ENCODE measurements at regions not wholly inside any gene's neighbourhood (a gene's known extent, or its start where the extent isn't known, plus 50 kb on each side); places are given as distances from the start of the nearest gene placed in this dataset.

DNA sequence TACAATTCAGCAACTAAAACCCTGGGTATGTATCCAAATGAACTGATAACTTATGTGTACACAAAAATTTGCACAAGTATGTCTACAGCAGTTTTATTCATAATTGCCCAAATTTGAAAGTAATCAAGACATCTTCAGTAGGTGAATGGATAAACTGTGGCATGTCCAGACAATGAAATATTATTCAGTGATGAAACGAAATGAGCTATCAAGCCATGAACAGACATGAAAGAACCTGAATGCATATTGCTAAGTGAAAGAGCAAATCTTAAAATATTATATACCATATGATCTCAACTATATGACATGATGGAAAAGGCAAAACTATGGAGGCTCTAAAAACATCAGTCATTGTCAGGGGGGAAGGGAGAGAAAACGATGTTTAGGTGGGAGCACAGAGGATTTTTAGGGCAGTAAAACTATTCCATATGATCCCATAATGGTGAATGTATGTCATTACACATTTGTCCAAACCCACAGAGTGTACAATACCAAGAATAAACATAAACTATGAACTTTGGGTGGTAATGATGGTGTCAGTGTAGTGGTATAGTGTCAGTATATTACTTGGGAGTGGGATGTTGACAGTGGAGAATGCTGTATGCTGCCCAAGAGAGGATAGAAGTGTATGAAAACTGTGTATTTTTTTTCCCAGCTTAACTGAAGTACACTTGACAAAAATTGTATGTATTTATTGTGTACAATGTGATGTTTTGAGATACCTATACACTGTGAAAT lies 92.8 kb upstream of the PPP2R5A start:
- H3K36me3 ChIP-seq (ENCODE audit: control insufficient read depth, insufficient read depth, low read length) = no peaks in the 10 kb centered on the region
- DNase-seq (ENCODE audit: extremely low read depth, insufficient read length) = no peak
- TF ChIP-seq, protein P1, sequence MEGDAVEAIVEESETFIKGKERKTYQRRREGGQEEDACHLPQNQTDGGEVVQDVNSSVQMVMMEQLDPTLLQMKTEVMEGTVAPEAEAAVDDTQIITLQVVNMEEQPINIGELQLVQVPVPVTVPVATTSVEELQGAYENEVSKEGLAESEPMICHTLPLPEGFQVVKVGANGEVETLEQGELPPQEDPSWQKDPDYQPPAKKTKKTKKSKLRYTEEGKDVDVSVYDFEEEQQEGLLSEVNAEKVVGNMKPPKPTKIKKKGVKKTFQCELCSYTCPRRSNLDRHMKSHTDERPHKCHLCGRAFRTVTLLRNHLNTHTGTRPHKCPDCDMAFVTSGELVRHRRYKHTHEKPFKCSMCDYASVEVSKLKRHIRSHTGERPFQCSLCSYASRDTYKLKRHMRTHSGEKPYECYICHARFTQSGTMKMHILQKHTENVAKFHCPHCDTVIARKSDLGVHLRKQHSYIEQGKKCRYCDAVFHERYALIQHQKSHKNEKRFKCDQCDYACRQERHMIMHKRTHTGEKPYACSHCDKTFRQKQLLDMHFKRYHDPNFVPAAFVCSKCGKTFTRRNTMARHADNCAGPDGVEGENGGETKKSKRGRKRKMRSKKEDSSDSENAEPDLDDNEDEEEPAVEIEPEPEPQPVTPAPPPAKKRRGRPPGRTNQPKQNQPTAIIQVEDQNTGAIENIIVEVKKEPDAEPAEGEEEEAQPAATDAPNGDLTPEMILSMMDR (IDR thresholded peaks at IDR 0.05; ENCODE audit: insufficient read depth, low read length, poor library complexity, severe bottlenecking) = no peak
- no peak overlapping the region for H3K4me3 ChIP-seq (replicated peaks; ENCODE audit: low read depth, low read length)
- H3K27me3 ChIP-seq (replicated peaks; ENCODE audit: control insufficient read depth, insufficient read depth, low read length) = no peaks in the 10 kb centered on the region

DNA sequence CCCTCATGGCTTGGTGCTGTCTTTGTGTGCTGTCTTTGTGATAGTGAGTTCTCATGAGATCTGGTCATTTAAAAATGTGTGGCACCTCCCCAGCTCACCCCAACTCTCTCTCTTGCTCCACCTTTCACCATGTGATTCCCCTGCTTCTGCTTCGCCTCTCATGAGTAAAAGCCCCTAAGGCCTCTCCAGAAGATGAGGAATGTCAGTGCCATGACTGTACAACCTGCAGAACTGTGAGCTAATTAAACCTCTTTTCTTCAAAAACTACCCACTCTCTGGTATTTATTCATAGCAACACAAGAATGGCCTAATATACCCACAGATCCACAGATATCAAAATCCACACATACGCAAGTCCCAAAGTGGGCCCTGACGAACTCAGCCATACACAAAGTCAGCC lies 88.9 kb upstream of the PPP2R5A start:
- H3K36me3 ChIP-seq (ENCODE audit: control insufficient read depth, insufficient read depth, low read length) = no peaks in the 10 kb centered on the region
- no peak for DNase-seq (ENCODE audit: extremely low read depth, insufficient read length)
- TF ChIP-seq, protein P1 (IDR thresholded peaks at IDR 0.05; ENCODE audit: insufficient read depth, low read length, poor library complexity, severe bottlenecking) = no peak
- no peak overlapping the region for H3K4me3 ChIP-seq (replicated peaks; ENCODE audit: low read depth, low read length)
- no peaks in the 10 kb centered on the region for H3K27me3 ChIP-seq (replicated peaks; ENCODE audit: control insufficient read depth, insufficient read depth, low read length)

DNA sequence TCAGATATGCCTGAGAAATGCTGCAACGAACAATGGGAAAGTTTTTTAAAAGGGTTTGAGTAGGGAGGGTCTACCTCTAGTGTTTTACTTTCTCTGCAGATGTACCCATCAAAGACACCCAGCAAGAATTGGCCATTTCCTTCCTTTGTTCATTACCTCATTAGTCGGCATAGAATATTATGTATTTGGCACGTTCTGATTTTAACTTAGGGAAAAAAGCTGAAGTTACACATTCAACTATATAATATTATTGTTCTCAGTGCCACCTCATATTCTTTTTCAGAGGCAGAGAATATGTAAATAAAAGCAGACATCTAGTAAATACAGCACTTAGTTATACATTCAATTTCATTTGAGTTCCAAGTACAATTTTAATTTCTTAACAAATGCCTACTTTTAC lies 83.7 kb upstream of the PPP2R5A start:
- TF ChIP-seq, protein P1 (IDR thresholded peaks at IDR 0.05; ENCODE audit: insufficient read depth, low read length, poor library complexity, severe bottlenecking) = no peak
- no peak overlapping the region for H3K4me3 ChIP-seq (replicated peaks; ENCODE audit: low read depth, low read length)
- H3K36me3 ChIP-seq (ENCODE audit: control insufficient read depth, insufficient read depth, low read length) = no peaks in the 10 kb centered on the region
- H3K27me3 ChIP-seq (replicated peaks; ENCODE audit: control insufficient read depth, insufficient read depth, low read length) = no peaks in the 10 kb centered on the region
- DNase-seq (ENCODE audit: extremely low read depth, insufficient read length) = no peak

DNA sequence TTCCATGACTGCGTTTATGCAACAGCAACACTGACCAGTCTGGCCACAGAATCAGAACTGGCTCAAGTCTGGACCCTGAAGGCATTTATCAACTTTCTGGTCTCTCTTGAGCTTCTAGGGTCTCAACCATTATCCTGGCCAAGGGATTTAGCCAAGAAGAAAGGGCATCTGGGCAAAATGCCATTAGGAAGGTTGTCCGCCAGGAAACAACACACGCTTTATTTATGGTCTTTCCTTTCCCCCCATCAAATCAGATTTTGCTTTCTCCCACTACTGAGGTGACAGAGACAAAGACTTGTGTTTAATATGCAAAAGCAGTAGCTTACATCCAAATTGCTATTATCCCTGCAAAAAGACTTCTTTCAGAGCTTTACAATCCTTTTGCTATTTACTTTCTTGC lies 81.6 kb upstream of the PPP2R5A start:
- TF ChIP-seq, protein P1 (IDR thresholded peaks at IDR 0.05; ENCODE audit: insufficient read depth, low read length, poor library complexity, severe bottlenecking) = no peak
- no peak overlapping the region for H3K4me3 ChIP-seq (replicated peaks; ENCODE audit: low read depth, low read length)
- no peaks in the 10 kb centered on the region for H3K27me3 ChIP-seq (replicated peaks; ENCODE audit: control insufficient read depth, insufficient read depth, low read length)
- no peak for DNase-seq (ENCODE audit: extremely low read depth, insufficient read length)
- no peaks in the 10 kb centered on the region for H3K36me3 ChIP-seq (ENCODE audit: control insufficient read depth, insufficient read depth, low read length)

DNA sequence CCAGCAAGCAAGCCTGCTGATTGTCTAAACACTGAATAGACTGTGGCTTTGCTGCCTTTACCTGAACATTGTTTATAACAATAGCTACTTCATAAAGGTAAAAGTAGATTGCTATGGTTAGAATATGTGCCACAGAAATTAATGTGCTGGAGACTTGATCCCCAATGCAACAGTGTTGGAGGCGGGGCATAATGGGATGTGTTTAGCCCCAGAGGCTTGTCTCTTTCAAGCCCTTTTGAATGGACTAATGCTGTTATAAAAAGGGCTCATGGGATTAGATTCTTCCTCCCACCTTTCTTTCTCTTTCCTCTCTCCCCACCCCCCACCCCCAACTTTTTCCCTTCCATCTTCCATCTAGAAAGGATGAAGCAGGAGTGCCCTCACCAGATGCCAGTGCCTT lies 80.2 kb upstream of the PPP2R5A start:
- no peak for DNase-seq (ENCODE audit: extremely low read depth, insufficient read length)
- no peak overlapping the region for H3K4me3 ChIP-seq (replicated peaks; ENCODE audit: low read depth, low read length)
- no peaks in the 10 kb centered on the region for H3K36me3 ChIP-seq (ENCODE audit: control insufficient read depth, insufficient read depth, low read length)
- TF ChIP-seq, protein P1 (IDR thresholded peaks at IDR 0.05; ENCODE audit: insufficient read depth, low read length, poor library complexity, severe bottlenecking) = no peak
- no peaks in the 10 kb centered on the region for H3K27me3 ChIP-seq (replicated peaks; ENCODE audit: control insufficient read depth, insufficient read depth, low read length)

DNA sequence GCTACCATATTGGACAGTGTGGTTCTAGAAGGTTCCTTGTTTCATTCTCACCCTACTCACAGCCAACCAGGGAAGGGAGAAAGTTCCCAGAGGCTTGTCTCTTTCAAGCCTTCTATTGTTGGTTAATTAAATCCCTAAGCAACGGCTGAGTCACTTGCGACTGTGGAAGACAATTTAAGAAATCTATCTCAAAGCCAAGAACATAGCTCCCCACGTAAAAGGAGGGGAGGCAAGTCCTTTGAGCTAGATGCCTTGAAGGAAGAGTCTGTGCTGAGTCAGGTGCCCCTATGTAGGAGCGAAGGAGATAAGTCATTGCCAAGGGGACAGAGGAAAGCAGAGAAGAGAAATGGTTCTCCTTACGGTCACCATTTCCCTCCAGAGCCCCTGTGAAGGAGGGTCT lies 79.4 kb upstream of the PPP2R5A start:
- TF ChIP-seq, protein P1 (IDR thresholded peaks at IDR 0.05; ENCODE audit: insufficient read depth, low read length, poor library complexity, severe bottlenecking) = no peak
- no peaks in the 10 kb centered on the region for H3K27me3 ChIP-seq (replicated peaks; ENCODE audit: control insufficient read depth, insufficient read depth, low read length)
- DNase-seq (ENCODE audit: extremely low read depth, insufficient read length) = no peak
- H3K36me3 ChIP-seq (ENCODE audit: control insufficient read depth, insufficient read depth, low read length) = no peaks in the 10 kb centered on the region
- no peak overlapping the region for H3K4me3 ChIP-seq (replicated peaks; ENCODE audit: low read depth, low read length)

Measured in GM06990 (cell line).